HG03521 (cell line): ENCODE measurements at regions not wholly inside any gene's neighbourhood (a gene's known extent, or its start where the extent isn't known, plus 50 kb on each side); places are given as distances from the start of the nearest gene placed in this dataset.
"Not testable (repeated sequence)": the region's sequence is repeated elsewhere in the genome, so short reads cannot be mapped to it uniquely, and the experiment has no call there.

Experiments used
- ATAC-seq: cut with Tn5 transposase; IDR thresholded peaks from one replicate; pipeline ENCODE4 v1.9.1; 2021; ENCODE audit warnings: mild to moderate bottlenecking, moderate library complexity; ENCODE audit not compliant: unreplicated experiment

DNA sequence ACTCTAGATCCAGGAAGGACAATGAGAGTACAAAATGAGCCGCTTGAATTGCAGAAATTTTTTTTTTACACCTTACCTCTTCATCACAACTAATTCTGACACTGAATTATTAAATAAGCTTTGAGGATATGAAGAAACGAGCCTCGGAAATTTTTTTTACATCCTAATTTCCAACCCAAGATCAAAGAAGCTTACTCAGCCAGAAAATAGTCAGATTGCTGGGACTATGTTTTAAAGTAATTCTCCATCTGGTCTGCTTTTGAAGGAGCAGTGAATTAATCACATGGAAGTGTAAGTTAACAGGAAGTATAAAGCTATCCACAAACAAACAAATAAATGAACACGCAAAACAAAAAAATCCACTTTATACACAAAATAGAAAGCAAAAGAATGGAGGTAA is 437.0 kb upstream of the KCNMB2 start:
- no peak for ATAC-seq

GRCh38 chr3:178099862-178100261 is 436.4 kb upstream of the KCNMB2 start:
- ATAC-seq, result no peak

DNA sequence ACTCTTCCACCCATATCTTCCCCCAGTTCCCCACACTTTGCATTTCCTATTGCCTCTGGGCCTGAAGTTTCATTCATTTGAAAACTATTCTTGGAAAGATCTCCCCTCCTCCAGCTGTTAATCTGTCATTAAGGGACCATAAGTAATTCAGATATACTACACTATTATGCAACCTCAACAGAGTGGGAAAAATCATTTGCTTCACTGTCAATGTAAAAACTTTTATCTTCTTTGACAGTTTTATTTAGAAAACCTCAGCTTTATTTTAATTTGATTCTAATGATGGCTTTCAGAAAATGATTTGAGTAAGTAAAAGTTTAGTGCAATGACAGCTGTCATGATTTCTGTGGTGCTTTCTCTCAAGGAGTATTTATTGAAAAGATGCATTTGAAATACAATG is 435.3 kb upstream of the KCNMB2 start:
- ATAC-seq, result no peak

GRCh38 chr3:178103140-178103539 is 433.1 kb upstream of the KCNMB2 start:
- no peak for ATAC-seq

GRCh38 chr3:178107804-178108203 is 428.4 kb upstream of the KCNMB2 start:
- no peak for ATAC-seq

DNA sequence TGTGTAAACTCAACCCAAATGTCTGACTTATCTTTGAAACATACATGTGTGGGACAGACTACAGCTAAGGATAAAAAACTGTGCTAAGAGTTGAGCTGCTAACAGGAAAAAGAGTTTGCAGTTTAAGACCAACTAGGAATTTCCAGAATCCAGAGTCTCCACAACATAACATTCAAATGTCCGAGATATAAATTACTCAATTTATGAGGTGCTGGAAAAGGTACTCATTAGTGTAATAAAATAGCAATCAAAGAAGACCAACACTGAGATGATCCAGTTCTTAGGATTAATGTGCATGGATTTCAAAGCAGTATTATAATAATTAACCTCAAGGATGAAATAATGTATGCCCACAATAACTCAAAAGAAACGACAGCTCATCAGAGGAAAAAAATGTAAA is 426.5 kb upstream of the KCNMB2 start:
- ATAC-seq, result no peak

GRCh38 chr3:178112134-178112533 is 424.1 kb upstream of the KCNMB2 start:
- ATAC-seq, result no peak

DNA sequence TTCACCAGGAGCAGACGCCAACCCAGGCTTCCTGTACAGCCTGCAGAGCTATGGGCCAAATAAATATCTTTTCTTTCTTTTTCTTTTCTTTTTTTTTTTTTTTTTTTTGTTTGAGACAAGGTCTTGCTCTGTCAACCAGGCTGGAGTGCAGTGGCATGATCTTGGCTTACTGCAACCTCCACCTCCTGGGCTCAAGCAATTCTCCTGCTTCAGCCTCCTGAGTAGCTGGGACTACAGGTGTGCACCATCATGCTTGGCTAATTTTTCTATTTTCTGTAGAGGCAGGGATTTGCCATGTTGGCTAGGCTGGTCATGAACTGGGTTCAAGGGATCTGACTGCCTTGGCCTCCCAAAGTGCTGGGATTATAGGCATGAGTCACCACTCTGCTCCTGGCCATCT is 423.7 kb upstream of the KCNMB2 start:
- ATAC-seq, result not testable (repeated sequence)

GRCh38 chr3:178117641-178118040 is 418.6 kb upstream of the KCNMB2 start:
- no peak for ATAC-seq

DNA sequence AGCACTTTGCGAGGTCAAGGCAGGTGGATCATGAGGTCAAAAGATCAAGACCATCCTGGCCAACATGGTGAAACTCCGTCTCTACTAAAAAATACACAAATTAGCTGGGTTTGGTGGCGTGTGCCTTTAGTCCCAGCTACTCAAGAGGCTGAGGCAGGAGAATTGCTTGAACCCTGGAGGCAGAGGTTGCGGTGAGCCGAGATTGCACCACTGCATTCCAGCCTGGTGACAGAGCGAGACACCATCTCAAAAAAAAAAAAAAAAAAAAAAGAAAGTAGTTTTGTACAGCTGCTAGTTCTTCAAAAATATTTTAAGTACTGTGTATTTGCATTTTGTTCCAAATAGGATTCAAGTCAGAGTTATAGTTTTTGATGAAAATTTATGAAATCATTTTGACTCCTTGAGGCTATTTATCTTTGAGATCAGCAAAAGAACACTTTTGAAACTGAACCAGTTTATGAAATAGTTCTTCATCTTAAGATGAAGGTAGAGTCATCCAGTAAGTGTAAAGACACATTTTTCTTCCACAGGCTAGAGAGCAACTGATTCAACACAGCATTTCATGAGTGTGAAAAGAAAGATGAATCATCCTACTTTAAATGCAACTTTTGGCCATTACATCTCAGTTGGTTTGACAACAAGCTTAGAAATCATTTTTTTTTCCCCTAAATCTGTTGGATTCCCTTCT is 416.5 kb upstream of the KCNMB2 start:
- not testable (repeated sequence) for ATAC-seq

GRCh38 chr3:178120367-178120766 is 415.9 kb upstream of the KCNMB2 start:
- ATAC-seq, result no peak

DNA sequence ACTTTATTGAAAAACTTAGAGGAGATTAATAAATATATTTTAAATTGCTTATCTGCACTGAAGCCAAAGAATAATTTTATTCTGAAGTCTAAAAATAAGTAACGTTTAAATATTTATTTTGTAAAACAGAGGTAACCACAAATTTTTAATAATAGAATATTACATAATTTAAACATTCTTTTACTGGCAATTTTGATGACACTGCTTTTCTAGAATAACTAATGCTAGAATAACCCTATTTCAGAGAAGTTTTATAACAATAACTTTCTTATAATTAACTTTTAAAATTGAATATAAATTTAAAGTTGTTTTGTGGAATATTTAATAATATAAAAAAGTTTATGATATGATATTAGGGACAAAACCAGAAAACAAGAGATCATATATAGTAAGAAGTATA is 409.6 kb upstream of the KCNMB2 start:
- no peak for ATAC-seq

DNA sequence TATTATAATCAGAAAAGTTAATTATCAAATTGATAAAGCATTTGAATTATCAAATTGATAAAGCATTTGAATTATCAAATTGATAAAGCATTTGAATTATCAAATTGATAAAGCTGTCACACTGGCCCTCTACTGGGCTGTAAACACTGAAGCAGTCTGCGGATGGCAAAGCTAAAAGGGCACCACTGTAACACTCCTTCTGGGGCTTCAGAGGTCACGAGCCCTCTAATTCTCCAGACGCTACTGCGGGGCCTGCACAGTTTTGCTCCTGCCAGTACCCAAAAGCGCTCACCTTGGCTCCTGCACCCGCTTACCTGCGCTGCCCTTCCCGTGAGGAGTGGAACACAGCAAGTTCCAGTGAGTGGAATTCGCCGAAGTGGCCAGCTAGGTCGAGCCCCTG is 409.0 kb upstream of the KCNMB2 start:
- no peak for ATAC-seq

- ATAC-seq, result no peak
Observed at GRCh38 chr3:178129109-178129508, 407.1 kb upstream of the KCNMB2 start.

- no peak for ATAC-seq
Observed at GRCh38 chr3:178131801-178132200, 404.4 kb upstream of the KCNMB2 start.

DNA sequence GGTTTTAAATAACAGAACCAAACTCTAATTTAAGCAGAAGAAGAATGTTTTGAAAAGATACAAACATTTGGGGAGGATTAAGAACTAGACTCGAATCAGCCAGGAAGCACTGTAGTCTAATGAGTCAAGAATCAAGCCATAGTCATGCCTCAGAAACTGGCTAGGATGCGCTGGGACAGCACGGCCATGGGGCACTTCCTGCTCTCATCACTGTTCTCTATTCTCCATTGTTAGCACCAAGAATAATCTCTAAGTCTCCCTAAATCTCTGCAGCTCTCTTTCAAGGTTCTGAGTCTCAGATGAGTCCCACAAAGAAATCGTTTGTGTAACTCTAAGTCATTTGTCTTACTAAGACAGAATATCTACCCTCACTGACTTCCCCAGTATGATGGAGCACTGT is 399.0 kb upstream of the KCNMB2 start:
- ATAC-seq, result no peak

DNA sequence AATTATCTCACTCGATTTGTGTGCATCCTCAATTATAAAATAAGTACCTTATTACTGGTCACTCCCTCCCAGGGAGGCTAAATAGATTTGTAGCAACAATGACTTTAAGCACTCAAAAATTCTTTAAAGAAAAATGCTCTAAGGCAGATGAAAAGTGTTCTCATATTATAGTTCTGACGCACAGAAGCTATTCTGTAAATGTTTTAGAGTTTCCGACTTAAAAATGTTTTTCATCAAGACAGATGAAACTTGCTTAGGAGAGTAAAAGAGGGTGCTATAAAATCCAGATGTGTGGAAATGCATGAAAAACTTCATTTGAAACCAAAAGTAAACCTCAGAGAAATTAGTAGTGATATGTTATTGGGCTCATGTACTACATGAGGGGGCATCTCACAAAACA is 398.4 kb upstream of the KCNMB2 start:
- no peak for ATAC-seq

GRCh38 chr3:178139116-178139515 is 397.1 kb upstream of the KCNMB2 start:
- ATAC-seq, result no peak

GRCh38 chr3:178140531-178141304 is 395.5 kb upstream of the KCNMB2 start:
- no peak for ATAC-seq

DNA sequence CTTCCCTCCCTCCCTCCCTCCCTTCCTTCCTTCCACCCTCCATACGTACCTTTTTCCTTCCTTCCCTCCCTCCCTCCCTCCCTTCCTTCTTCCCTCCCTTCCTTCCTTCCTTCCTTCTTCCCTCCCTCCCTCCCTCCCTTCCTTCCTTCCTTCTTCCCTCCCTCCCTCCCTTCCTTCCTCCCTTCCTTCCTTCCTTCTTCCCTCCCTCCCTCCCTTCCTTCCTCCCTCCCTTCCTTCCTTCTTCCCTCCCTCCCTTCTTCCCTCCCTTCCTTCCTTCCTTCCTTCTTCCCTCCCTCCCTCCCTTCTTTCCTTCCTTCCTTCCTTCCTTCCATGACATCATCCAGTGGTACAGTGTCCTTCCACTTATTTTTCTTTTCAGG is 394.9 kb upstream of the KCNMB2 start:
- ATAC-seq, result not testable (repeated sequence)

DNA sequence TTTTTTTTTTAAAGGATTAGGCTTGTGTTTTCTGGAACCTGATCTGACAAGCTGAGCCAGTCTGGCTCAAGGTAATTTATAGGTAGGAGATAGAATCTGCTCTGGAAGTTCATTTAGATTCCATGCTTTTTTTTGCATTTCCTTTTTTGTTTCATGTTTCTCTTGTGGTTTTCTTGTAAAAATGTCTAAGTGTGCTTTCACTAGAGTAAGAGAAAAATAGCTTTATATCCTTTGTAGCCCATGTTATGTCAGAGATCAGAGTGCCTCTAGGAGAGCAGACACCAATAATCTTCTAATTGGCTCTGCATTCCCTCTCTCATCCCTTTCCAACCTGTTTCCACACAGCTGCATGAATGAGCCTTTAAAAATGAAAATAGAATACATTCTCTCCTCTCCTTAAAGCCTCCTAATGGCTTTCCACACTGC is 389.8 kb upstream of the KCNMB2 start:
- no peak for ATAC-seq

DNA sequence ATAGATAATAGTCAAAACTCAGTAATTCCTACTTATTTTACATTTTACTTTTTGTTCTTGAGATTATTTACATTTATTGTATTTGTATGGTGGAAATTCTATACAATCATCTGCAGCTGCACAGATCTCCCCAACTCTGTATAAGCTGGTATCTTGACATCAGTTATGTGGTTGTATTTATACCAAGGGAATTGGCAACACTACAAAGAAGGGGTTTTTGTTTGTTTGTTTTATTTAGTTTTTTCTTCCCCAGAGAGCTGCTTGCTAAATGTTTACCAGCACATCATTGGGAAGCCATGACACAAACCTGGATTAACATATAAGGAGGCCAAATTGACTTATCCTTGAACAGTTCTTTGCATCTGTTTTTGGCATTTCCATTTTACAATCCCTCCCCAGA is 389.2 kb upstream of the KCNMB2 start:
- no peak for ATAC-seq
